MM.1S (cell line): ENCODE measurements at regions not wholly inside any gene's neighbourhood (a gene's known extent, or its start where the extent isn't known, plus 50 kb on each side); places are given as distances from the start of the nearest gene placed in this dataset.

Experiments used
- EZH2 ChIP-seq: fragments of 300-600 bp; sonication (generic); optimal IDR thresholded peaks from 2 replicates; pipeline ENCODE3; 2017; ENCODE audit warnings: low read depth, mild to moderate bottlenecking, antibody characterized with exemption, low read length, mixed read lengths
- EZH2phosphoT487 ChIP-seq: fragments of 300-600 bp; sonication (generic); IDR thresholded peaks from 2 replicates; pipeline ENCODE4 v1.6.1; 2018; ENCODE audit warnings: antibody characterized with exemption, low read length
- TF ChIP-seq, protein P1 (sequence below): fragments of 300-600 bp; sonication (generic); IDR thresholded peaks from 2 replicates; pipeline ENCODE4 v1.5.1; 2016; ENCODE audit warnings: antibody characterized with exemption, low read length, mixed read lengths

DNA sequence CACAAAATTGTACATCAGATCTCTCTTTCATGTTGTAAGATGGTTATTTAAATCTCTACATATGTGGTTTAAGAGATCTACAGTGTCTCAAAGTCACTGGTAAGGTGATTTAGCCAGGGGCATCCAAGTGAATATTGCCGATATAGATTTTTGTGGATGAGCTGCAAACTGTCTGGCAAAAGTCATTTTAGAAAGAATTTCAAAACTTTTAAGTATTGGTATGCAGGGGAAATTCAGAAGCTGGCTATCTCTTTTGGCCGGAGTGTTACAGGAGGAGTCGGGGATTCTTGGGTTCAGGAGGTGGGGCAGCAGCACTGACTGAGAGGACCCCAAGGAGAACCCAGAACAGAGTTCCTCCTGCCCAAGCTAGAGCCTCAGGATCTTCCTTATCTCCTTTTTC is 69.9 kb downstream of the PTHLH start:
- TF ChIP-seq, protein P1, sequence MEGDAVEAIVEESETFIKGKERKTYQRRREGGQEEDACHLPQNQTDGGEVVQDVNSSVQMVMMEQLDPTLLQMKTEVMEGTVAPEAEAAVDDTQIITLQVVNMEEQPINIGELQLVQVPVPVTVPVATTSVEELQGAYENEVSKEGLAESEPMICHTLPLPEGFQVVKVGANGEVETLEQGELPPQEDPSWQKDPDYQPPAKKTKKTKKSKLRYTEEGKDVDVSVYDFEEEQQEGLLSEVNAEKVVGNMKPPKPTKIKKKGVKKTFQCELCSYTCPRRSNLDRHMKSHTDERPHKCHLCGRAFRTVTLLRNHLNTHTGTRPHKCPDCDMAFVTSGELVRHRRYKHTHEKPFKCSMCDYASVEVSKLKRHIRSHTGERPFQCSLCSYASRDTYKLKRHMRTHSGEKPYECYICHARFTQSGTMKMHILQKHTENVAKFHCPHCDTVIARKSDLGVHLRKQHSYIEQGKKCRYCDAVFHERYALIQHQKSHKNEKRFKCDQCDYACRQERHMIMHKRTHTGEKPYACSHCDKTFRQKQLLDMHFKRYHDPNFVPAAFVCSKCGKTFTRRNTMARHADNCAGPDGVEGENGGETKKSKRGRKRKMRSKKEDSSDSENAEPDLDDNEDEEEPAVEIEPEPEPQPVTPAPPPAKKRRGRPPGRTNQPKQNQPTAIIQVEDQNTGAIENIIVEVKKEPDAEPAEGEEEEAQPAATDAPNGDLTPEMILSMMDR: no peak
- TF ChIP-seq EZH2 (no peak), EZH2phosphoT487 (no peak)
